ENCODE measurements at regions not wholly inside any gene's neighbourhood (a gene's known extent, or its start where the extent isn't known, plus 50 kb on each side); places are given as distances from the start of the nearest gene placed in this dataset.

DNA sequence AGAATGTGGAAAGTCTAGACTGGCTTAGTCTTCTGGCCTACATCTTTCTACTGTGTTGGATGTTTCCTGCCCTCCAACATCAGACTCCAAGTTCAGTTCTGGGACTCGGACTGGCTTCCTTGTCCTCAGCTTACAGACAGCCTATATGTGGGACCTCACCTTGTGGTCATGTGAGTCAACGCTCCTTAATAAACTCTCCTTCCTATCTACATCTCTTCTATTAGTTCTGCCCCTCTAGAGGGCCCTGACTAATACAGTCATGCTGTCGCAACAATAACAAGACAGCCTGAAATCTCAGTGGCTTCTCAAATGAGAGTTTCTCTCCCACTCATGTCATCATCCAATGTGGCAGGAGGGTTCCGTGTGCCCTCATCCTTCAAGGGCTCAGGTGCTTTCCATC lies 347.8 kb downstream of the MZT1 start:
- no peak for DNase-seq

DNA sequence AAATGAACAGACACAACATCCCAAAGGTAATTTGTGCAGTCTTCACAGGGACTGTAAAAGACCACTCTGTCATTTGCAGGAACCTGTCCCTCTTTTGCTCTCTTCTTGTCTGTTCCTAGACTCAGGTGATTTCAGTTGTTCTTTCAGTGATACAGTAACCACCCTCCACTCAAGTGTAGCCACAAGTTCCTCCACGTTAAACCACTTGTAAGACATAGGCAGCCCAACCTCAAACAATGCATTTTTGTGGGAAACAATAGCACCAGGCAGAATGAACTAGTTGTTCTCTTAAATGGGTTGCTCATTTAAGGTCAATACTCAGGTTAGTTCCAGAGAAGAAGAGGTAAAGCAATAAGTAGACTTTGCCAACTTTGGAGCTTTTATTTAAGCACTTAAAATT lies 359.4 kb downstream of the MZT1 start:
- DNase-seq: no peak

- DNase-seq: no peak
These were observed 380.7 kb downstream of the MZT1 start for GRCh38 chr13:72346716-72347115.

DNA sequence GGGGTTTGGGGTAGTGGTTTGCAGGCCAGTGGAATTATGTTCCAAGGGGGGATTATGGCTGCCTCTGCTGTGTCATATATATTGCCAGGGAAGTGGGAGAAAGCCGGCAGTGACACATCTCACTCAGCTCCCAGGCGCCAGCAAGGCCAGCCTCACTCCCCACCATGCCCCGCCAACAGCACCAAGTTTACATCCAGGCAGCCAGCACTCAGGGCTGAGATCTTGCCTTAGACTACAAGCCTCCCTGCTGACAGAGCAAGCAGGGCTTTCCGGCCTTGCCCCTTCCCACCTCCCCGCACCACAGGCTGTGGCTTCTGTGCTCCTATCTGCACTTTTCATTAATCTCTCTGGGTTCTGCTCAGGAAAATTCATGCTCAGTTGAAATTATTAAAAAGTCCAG lies 385.1 kb downstream of the MZT1 start:
- DNase-seq: no peak

DNA sequence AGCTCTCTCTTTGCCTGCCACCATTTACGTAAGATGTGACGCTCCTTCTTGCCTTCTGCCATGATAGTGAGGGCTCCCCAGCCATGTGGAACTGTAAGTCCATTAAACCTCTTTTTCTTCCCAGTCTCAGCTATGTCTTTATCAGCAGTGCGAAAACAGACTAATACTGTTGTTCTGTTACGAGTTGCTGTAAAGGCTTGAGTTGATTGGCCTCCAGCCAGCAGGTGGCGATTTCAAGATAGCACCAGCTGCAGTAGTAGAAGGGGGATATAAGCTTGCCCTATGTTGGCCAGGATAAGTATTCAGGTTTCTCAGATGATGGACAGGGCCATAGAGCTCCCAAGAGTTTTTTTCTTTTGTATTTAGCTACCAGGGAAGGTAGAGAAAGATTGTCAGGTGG lies 385.5 kb downstream of the MZT1 start:
- DNase-seq: no peak

DNA sequence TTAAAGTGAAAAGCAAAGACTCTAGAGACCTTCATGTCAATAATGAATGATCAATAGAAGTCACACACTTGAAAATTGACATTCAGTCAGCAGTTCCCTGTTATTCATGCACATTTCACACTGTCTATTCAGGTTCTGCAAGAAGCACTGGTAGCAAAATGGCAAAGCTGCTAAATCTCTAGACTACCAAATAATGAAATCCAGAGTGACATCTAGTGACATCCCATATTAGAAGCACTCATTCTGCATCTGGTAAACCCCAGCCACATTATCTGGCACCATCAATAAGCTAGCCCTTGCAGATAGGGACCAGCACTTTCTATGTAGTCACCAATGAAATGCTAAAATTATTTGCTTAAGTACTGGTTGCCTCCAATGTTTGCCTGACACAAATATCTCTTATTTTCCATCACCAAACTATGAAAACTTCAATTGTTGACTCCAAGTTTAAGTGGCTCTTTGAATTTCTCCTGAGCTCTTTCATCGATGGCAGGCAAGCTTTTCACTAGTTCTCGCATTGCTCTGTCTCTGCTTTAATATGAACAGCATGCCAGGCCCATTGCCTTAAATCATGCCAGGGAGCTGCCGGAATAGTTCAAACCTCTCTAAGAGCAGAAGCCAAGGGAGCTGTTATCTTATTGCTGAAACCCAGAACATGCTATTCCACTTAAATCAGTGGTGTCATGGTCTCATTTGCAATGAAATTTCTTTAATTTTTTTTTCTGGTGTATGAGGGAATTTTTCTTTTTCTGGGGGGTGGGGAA lies 409.9 kb downstream of the MZT1 start:
- no peak for DNase-seq

- DNase-seq: no peak
These were observed 410.7 kb downstream of the MZT1 start for GRCh38 chr13:72316716-72317115.

GRCh38 chr13:72315312-72315711 lies 412.1 kb downstream of the MZT1 start:
- DNase-seq: no peak

DNA sequence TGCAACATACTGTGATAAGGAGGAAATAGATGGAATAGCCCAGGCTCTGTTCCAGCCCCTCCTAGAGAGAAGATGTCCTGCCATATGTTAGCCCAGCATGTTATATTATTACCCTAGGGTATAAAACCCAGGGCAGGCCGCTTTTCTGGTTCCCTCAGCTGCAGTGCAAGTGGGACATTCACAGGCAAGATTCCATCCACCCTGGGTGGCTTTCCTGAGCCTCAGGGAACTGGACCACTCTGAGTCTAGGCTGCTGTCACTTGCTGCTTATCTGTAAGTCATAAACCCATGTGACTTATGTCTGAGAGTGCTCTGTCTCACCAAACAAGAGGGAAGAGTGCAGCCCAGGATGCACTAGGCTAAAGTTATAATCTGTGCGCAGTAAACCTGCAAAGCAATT lies 413.2 kb downstream of the MZT1 start:
- DNase-seq: no peak

DNA sequence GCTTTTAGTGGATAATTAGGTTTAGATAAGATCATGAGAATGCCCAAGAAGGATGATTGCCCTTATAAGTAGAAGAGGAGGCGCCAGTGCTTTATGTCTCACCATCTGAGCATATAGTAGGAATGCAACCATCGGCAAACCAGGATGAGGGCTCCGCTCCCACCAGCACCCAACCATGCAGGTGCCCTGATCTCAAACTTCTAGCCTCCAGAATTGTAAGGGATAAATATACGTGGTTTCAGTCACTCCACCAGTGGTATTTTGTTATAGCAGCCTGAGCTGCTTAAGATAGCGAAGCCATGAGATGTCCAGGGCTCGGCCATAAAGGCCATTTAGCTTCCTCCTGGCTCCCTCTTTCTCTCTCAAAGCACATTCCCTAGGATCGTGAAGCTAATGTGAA lies 413.9 kb downstream of the MZT1 start:
- DNase-seq: no peak

- DNase-seq: no peak
These were observed 423.3 kb downstream of the MZT1 start for GRCh38 chr13:72303941-72304746.

GRCh38 chr13:72296246-72296645 lies 429.2 kb upstream of the DACH1 start:
- DNase-seq: no peak

- no peak for DNase-seq
These were observed 428.1 kb upstream of the DACH1 start for GRCh38 chr13:72295153-72295552.

DNA sequence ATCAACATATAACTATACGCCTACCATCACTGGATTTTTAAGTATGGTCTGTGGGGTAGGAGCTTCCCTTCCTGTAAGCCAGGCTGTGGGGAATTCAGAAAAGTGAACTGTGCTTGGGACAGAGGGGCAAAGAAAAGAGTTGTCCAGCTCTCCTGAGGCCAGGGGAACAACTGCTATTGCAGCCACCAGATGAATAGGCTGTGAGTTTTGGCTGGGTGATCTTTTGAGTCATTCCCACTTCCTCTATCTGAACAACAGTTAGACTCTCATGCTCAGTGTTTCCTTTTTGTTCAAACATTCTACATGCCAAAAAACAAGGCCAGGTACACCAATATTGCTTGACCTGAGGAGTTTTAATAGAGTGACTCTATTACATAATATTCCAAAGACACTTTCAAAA lies 426.2 kb upstream of the DACH1 start:
- DNase-seq: no peak

DNA sequence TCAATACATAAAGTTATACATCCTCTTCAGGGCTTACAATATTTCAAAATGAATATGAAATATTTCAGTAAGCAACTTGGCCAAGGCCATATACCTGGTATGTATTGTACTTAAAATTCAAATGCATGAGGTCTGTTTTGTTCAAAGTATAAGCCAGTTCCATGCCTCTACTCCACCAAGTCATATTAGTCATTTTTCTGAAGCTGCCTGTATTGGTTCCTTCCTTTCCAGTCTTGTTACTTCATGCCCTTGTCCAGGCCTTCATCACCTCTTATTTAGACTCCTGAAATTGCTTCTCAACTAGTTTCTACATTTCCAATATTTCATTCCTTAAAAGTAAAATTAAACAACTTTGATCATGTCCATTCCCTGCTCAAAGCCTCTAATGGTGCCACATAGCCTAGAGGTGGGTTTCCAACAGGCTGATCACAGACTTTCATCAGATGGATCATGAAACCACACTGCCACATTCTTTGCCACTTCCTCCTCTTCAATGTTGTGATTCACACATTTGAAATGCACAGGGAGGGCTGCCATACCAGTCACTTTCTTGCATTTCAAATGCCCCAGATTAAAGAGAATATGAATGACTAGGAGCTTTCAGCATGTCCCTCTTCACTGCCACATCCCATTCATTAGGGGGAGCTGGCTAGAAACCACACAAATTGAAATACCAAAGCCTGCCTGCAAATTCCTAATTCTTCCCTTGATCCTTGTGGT lies 424.1 kb upstream of the DACH1 start:
- DNase-seq: no peak

DNA sequence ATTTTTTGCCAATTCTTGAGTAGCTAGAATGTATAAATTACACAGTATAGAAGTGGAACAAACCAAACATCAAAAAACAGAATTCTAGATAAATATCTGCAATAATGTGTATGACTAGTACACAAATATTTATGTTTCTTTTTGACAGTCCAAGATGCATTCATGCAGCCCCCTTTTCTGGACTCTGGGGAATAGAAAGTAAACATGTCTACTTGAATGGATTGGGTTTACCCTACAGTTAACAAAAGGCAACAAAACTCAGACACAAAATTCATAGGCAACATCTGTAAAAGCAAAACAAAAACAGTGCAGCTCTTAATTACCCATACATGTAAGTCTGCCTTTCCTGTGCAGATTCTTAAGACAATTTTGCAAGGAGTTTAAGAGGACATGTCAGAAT lies 419.4 kb upstream of the DACH1 start:
- no peak for DNase-seq

GRCh38 chr13:72284791-72285190 lies 417.8 kb upstream of the DACH1 start:
- DNase-seq: no peak

GRCh38 chr13:72261732-72262131 lies 394.7 kb upstream of the DACH1 start:
- no peak for DNase-seq

DNA sequence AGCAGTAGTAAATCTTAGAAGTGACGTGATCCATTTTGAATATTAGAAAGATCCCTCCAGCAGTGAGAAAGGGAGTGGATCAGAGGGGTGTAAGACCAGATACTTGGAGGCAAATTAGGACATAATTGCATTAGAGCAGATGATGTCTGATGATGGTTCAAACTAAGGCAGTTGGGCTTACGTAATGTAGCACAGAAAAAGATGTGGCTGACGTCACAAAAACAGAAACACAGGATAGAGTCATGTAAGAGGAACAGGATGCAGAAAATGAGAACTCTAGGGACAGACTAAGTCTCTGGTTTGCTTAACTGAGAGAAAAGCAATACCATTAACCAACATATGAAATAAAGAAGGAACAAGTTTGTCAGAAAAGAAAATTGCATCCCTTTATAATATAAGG lies 392.5 kb upstream of the DACH1 start:
- DNase-seq: no peak

DNA sequence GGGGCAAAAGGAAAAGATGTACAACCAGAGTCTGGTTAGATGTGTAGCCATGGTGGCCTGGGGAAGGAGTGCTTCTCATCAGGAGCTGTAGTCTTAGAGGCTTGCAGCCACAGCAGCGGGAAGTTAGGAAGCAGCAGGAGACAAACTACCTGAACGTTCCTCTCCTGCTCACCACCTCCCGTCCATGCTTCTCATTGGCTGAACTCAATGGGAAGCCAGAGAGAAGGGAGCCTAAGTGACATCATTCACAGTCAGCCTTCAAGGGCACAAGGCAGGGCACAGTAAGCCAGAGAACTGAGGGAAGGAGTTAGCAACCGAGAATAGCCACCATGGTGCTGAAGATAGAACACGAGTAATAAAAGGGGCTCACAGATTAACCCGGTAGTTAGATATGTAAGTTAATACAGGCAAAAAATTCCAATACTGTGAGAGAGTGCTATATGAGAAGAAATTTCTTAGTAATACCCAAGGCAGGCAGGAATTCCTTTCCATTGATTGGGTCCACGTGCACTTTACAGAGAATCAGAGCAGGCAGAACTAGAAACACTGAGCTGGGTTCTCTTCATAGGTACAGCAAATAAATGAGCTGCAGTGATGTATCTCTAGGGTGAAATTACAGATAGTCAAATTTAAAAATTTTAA lies 391.5 kb upstream of the DACH1 start:
- no peak for DNase-seq

GRCh38 chr13:72255908-72256307 lies 388.9 kb upstream of the DACH1 start:
- DNase-seq: peak in 8 of 58 donors; percentile 0 to 2 (median 1)

DNA sequence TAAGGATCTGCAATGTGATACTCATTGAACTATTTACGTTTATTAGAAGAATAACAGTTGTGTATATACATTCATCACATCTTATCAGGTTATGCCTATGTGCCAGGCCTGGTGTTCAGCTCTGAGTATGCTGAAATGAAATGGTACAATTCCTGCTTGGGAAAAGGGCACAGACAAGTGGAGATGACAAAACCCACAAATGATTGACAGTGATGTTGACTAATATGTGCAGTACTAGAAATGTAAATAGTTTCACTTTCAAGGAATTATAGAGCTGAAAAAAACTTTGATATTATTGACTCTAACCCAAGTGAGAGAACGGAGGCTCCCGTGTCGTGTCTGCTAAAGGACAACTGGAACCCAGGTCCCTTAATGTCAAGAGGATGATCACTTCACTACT lies 386.8 kb upstream of the DACH1 start:
- no peak for DNase-seq
